Thyroid gland (tissue), 4 donors: ENCODE measurements at regions not wholly inside any gene's neighbourhood (a gene's known extent, or its start where the extent isn't known, plus 50 kb on each side); places are given as distances from the start of the nearest gene placed in this dataset.

Source experiments
- POLR2A ChIP-seq, 2 donors: fragments of 450-650 bp; IDR thresholded peaks; one replicate each; pipeline ENCODE4 v1.6.1; 2017; ENCODE audit warnings: antibody characterized with exemption in 2 of 2, mild to moderate bottlenecking in 2 of 2, moderate library complexity in 1 of 2
- TF ChIP-seq, protein P1 (sequence below), 6 experiments: fragments of 200-600 bp in 3 of 6; fragments of 450-650 bp in 3 of 6; sonication (generic) in 3 of 6; IDR thresholded peaks; one replicate each; pipeline ENCODE4 v1.5.1; 2016 to 2019; ENCODE audit warnings: antibody characterized with exemption in 6 of 6, mild to moderate bottlenecking in 2 of 6, inconsistent platforms in 1 of 6, moderate library complexity in 1 of 6

DNA sequence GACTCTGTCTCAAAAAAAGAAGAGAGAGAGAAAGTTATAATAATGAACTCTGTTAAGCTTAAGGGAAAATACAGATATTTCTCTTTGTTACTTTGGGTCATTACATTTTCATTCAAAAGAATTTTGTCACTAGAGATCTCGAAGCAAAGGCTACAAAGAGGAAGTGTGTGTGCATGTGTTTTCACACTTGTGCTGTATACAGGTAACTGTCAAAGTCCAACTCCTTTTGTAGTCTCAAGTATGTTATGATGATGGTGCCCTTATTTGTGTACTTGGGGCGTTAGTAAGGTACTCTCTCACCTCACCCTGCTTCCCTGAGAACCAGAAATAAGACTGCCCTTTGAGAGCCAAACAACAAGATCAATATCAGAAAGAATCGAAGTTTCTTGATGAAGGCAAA is 152.9 kb upstream of the ZNF644 start:
- TF ChIP-seq, protein P1, sequence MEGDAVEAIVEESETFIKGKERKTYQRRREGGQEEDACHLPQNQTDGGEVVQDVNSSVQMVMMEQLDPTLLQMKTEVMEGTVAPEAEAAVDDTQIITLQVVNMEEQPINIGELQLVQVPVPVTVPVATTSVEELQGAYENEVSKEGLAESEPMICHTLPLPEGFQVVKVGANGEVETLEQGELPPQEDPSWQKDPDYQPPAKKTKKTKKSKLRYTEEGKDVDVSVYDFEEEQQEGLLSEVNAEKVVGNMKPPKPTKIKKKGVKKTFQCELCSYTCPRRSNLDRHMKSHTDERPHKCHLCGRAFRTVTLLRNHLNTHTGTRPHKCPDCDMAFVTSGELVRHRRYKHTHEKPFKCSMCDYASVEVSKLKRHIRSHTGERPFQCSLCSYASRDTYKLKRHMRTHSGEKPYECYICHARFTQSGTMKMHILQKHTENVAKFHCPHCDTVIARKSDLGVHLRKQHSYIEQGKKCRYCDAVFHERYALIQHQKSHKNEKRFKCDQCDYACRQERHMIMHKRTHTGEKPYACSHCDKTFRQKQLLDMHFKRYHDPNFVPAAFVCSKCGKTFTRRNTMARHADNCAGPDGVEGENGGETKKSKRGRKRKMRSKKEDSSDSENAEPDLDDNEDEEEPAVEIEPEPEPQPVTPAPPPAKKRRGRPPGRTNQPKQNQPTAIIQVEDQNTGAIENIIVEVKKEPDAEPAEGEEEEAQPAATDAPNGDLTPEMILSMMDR (IDR thresholded peaks at IDR 0.05) = no peak
- TF ChIP-seq POLR2A (IDR thresholded peaks at IDR 0.05) = no peak
